ENCODE measurements at regions not wholly inside any gene's neighbourhood (a gene's known extent, or its start where the extent isn't known, plus 50 kb on each side); places are given as distances from the start of the nearest gene placed in this dataset.

GRCh38 chr6:50927800-50928199 is 109.1 kb downstream of the TFAP2B start:
- DNase-seq (ENCODE audit: low read depth), result no peak
- CTCF ChIA-PET, result no interaction called here
- Histone ChIP-seq H3K36me3 (ENCODE audit: control insufficient read depth, insufficient read depth, low read length) (no peaks in the 10 kb centered on the region), H3K27me3 (ENCODE audit: control insufficient read depth, insufficient read depth, low read length) (no peaks in the 10 kb centered on the region), H3K4me3 (ENCODE audit: low read depth, low read length) (no peak overlapping the region)
- POLR2A ChIA-PET, result no interaction called here
- TF ChIP-seq CTCF (IDR thresholded peaks at IDR 0.05; ENCODE audit: insufficient read depth, low read depth, low read length), result no peak

GRCh38 chr6:50929323-50929722 is 110.7 kb downstream of the TFAP2B start:
- Histone ChIP-seq H3K4me3 (ENCODE audit: low read depth, low read length) (no peak overlapping the region), H3K36me3 (ENCODE audit: control insufficient read depth, insufficient read depth, low read length) (no peaks in the 10 kb centered on the region), H3K27me3 (ENCODE audit: control insufficient read depth, insufficient read depth, low read length) (no peaks in the 10 kb centered on the region)
- POLR2A ChIA-PET, result no interaction called here
- CTCF ChIA-PET, result no interaction called here
- no peak for TF ChIP-seq CTCF (IDR thresholded peaks at IDR 0.05; ENCODE audit: insufficient read depth, low read depth, low read length)
- no peak for DNase-seq (ENCODE audit: low read depth)

GRCh38 chr6:50935442-50935841 is 116.8 kb downstream of the TFAP2B start:
- DNase-seq (ENCODE audit: low read depth), result no peak

GRCh38 chr6:50936277-50936681 is 117.6 kb downstream of the TFAP2B start:
- no peaks in the 10 kb centered on the region for H3K36me3 ChIP-seq (ENCODE audit: control insufficient read depth, insufficient read depth, low read length)
- DNase-seq (ENCODE audit: low read depth), result no peak
- H3K27me3 ChIP-seq (ENCODE audit: control insufficient read depth, insufficient read depth, low read length), result no peaks in the 10 kb centered on the region
- no peak overlapping the region for H3K4me3 ChIP-seq (ENCODE audit: low read depth, low read length)
- ChIA-PET POLR2A (no interaction called here), CTCF (no interaction called here)
- TF ChIP-seq CTCF (IDR thresholded peaks at IDR 0.05; ENCODE audit: insufficient read depth, low read depth, low read length), result no peak

More at GRCh38 chr6:50935442-50935841, 116.8 kb downstream of the TFAP2B start:
- no peak for TF ChIP-seq CTCF (IDR thresholded peaks at IDR 0.05; ENCODE audit: insufficient read depth, low read depth, low read length)
- Histone ChIP-seq H3K36me3 (ENCODE audit: control insufficient read depth, insufficient read depth, low read length) (no peaks in the 10 kb centered on the region), H3K27me3 (ENCODE audit: control insufficient read depth, insufficient read depth, low read length) (no peaks in the 10 kb centered on the region), H3K4me3 (ENCODE audit: low read depth, low read length) (no peak overlapping the region)
- ChIA-PET CTCF (no interaction called here), POLR2A (no interaction called here)

- ChIA-PET CTCF (no interaction called here), POLR2A (no interaction called here)
- Histone ChIP-seq H3K4me3 (ENCODE audit: low read depth, low read length) (no peak overlapping the region), H3K27me3 (ENCODE audit: control insufficient read depth, insufficient read depth, low read length) (no peaks in the 10 kb centered on the region), H3K36me3 (ENCODE audit: control insufficient read depth, insufficient read depth, low read length) (no peaks in the 10 kb centered on the region)
- DNase-seq (ENCODE audit: low read depth), result no peak
- TF ChIP-seq CTCF (IDR thresholded peaks at IDR 0.05; ENCODE audit: insufficient read depth, low read depth, low read length), result no peak
Observed at GRCh38 chr6:50939931-50940330, 121.3 kb downstream of the TFAP2B start.

Data from BJ (cell line).